ENCODE measurements at regions not wholly inside any gene's neighbourhood (a gene's known extent, or its start where the extent isn't known, plus 50 kb on each side); places are given as distances from the start of the nearest gene placed in this dataset.

GRCh38 chrX:76228499-76228898 lies 55.6 kb downstream of the PBDC1 start:
- DNase-seq (ENCODE audit: low read depth): no peak
- H3K4me3 ChIP-seq (ENCODE audit: low read depth, low read length): no peak overlapping the region
- TF ChIP-seq CTCF (IDR thresholded peaks at IDR 0.05; ENCODE audit: low read depth, low read length, missing control alignments): no peak
- in situ Hi-C loops (cut with HindIII; ENCODE audit: low sequenced_read_pairs): no loop called here

- no peak overlapping the region for H3K4me3 ChIP-seq (ENCODE audit: low read depth, low read length)
- no peak for DNase-seq (ENCODE audit: low read depth)
- TF ChIP-seq CTCF (IDR thresholded peaks at IDR 0.05; ENCODE audit: low read depth, low read length, missing control alignments): no peak
- in situ Hi-C loops (cut with HindIII; ENCODE audit: low sequenced_read_pairs): no loop called here
Measured at GRCh38 chrX:76248901-76249300, 76.0 kb downstream of the PBDC1 start.

GRCh38 chrX:76253432-76253831 lies 80.6 kb downstream of the PBDC1 start:
- TF ChIP-seq CTCF (IDR thresholded peaks at IDR 0.05; ENCODE audit: low read depth, low read length, missing control alignments): peak; percentile 42
- peak; percentile 8 for DNase-seq (ENCODE audit: low read depth)
- in situ Hi-C loops (cut with HindIII; ENCODE audit: low sequenced_read_pairs): no loop called here
- H3K4me3 ChIP-seq (ENCODE audit: low read depth, low read length): no peak overlapping the region

GRCh38 chrX:76279007-76279406 lies 106.1 kb downstream of the PBDC1 start:
- no peak overlapping the region for H3K4me3 ChIP-seq (ENCODE audit: low read depth, low read length)
- in situ Hi-C loops (cut with HindIII; ENCODE audit: low sequenced_read_pairs): no loop called here
- peak; percentile 4 for DNase-seq (ENCODE audit: low read depth)
- TF ChIP-seq CTCF (IDR thresholded peaks at IDR 0.05; ENCODE audit: low read depth, low read length, missing control alignments): peak; percentile 61

All from astrocyte of the cerebellum (primary cell).